ENCODE measurements at regions not wholly inside any gene's neighbourhood (a gene's known extent, or its start where the extent isn't known, plus 50 kb on each side); places are given as distances from the start of the nearest gene placed in this dataset.

- H3K9me3 ChIP-seq (replicated peaks in 1 of 3) = no peaks in the 10 kb centered on the region
- WGBS, 4 donors = 42 to 47% (median 44%) methylated on average over 3 of the region's 3 CpGs
- H3K27me3 ChIP-seq = no peaks in the 10 kb centered on the region
These were observed 78.1 kb upstream of the IMMP2L start for GRCh38 chr7:111640416-111640815.

GRCh38 chr7:111639934-111640333 is 77.6 kb upstream of the IMMP2L start:
- no peaks in the 10 kb centered on the region for H3K9me3 ChIP-seq (replicated peaks in 1 of 3)
- H3K27ac ChIP-seq = no peak overlapping the region
- no peaks in the 10 kb centered on the region for H3K36me3 ChIP-seq (replicated peaks in 1 of 2)
- TF ChIP-seq CTCF (IDR thresholded peaks at IDR 0.05) = no peak
- no peak for TF ChIP-seq POLR2A (IDR thresholded peaks at IDR 0.05)
- DNase-seq = no peak
- H3K27me3 ChIP-seq = no peaks in the 10 kb centered on the region
- 26 to 43% (median 38%) methylated on average over 2 of the region's 2 CpGs for WGBS, 4 donors
- intact Hi-C loops (cut with DNase I) = no loop called here
- no peak overlapping the region for H3K4me3 ChIP-seq
- H3K4me1 ChIP-seq (replicated peaks in 1 of 2) = no peaks in the 10 kb centered on the region

More at GRCh38 chr7:111640416-111640815, 78.1 kb upstream of the IMMP2L start:
- DNase-seq = no peak
- no peak for TF ChIP-seq POLR2A (IDR thresholded peaks at IDR 0.05)
- TF ChIP-seq CTCF (IDR thresholded peaks at IDR 0.05) = no peak
- H3K27ac ChIP-seq = no peak overlapping the region
- H3K36me3 ChIP-seq (replicated peaks in 1 of 2) = no peaks in the 10 kb centered on the region
- H3K4me3 ChIP-seq = no peak overlapping the region
- no peaks in the 10 kb centered on the region for H3K4me1 ChIP-seq (replicated peaks in 1 of 2)
- intact Hi-C loops (cut with DNase I) = no loop called here

- H3K27me3 ChIP-seq = no peaks in the 10 kb centered on the region
- no peak overlapping the region for H3K27ac ChIP-seq
- no peak for TF ChIP-seq POLR2A (IDR thresholded peaks at IDR 0.05)
- no peak for TF ChIP-seq CTCF (IDR thresholded peaks at IDR 0.05)
- no peaks in the 10 kb centered on the region for H3K36me3 ChIP-seq (replicated peaks in 1 of 2)
- no peak for DNase-seq
- intact Hi-C loops (cut with DNase I) = no loop called here
- H3K4me1 ChIP-seq (replicated peaks in 1 of 2) = no peaks in the 10 kb centered on the region
- 42 to 60% (median 48%) methylated on average over 2 of the region's 2 CpGs for WGBS, 4 donors
- no peaks in the 10 kb centered on the region for H3K9me3 ChIP-seq (replicated peaks in 1 of 3)
- H3K4me3 ChIP-seq = no peak overlapping the region
These were observed 75.8 kb upstream of the IMMP2L start for GRCh38 chr7:111638078-111638477.

GRCh38 chr7:111633878-111634277 is 71.6 kb upstream of the IMMP2L start:
- Histone ChIP-seq H3K36me3 (replicated peaks in 1 of 2) (no peaks in the 10 kb centered on the region), H3K4me1 (replicated peaks in 1 of 2) (no peaks in the 10 kb centered on the region), H3K9me3 (replicated peaks in 1 of 3) (no peaks in the 10 kb centered on the region), H3K4me3 (no peak overlapping the region), H3K27me3 (no peaks in the 10 kb centered on the region), H3K27ac (no peak overlapping the region)
- no peak for DNase-seq
- intact Hi-C loops (cut with DNase I) = no loop called here
- no peak for TF ChIP-seq POLR2A (IDR thresholded peaks at IDR 0.05)
- TF ChIP-seq CTCF (IDR thresholded peaks at IDR 0.05) = no peak
- WGBS, 4 donors = 40 to 67% (median 62%) methylated on average over 1 to 2 of the region's 2 CpGs

Data from adrenal gland (tissue), 9 donors.